GM12878 (cell line): ENCODE measurements at regions not wholly inside any gene's neighbourhood (a gene's known extent, or its start where the extent isn't known, plus 50 kb on each side); places are given as distances from the start of the nearest gene placed in this dataset.

Experiments used
- ATF2 ChIP-seq: IDR thresholded peaks from 2 replicates; pipeline ENCODE4 v1.6.1; 2012; ENCODE audit warnings: low read length, inconsistent platforms
- CTCF ChIP-seq, 3 experiments: IDR thresholded peaks in 2 of 3; conservative IDR thresholded peaks in 1 of 3; 2 replicates each; pipeline ENCODE4 v1.5.1; 2011; ENCODE audit warnings: low read depth in 3 of 3, low read length in 3 of 3, mild to moderate bottlenecking in 3 of 3, control low read depth in 2 of 3, moderate library complexity in 2 of 3, inconsistent platforms in 1 of 3, mixed read lengths in 1 of 3; ENCODE audit not compliant: control insufficient read depth in 2 of 3, insufficient read depth in 1 of 3; ENCODE audit errors: extremely low read depth in 1 of 3
- E4F1 ChIP-seq: fragments of 450-650 bp; IDR thresholded peaks from 2 replicates; pipeline ENCODE4 v1.6.1; 2018; ENCODE audit warnings: borderline replicate concordance, mild to moderate bottlenecking; ENCODE audit not compliant: partially characterized antibody
- JUNB ChIP-seq: IDR thresholded peaks from 2 replicates; pipeline ENCODE4 v1.6.1; 2016; ENCODE audit warnings: antibody characterized with exemption, mild to moderate bottlenecking
- LARP7 ChIP-seq: fragments of 450-650 bp; IDR thresholded peaks from 2 replicates; pipeline ENCODE4 v1.6.1; 2017; ENCODE audit warnings: mild to moderate bottlenecking
- MTA3 ChIP-seq: IDR thresholded peaks from 2 replicates; pipeline ENCODE4 v1.6.1; 2012; ENCODE audit warnings: low read length, inconsistent platforms, borderline replicate concordance
- NR2F1 ChIP-seq: fragments of 450-650 bp; conservative IDR thresholded peaks from 2 replicates; pipeline ENCODE4 v1.6.1; 2017; ENCODE audit warnings: mild to moderate bottlenecking
- PRDM15 ChIP-seq: fragments of 450-650 bp; formaldehyde crosslinking; IDR thresholded peaks from 2 replicates; pipeline ENCODE4 v1.4.0; 2020; ENCODE audit warnings: mild to moderate bottlenecking, moderate library complexity
- SPI1 ChIP-seq: IDR thresholded peaks from 2 replicates; pipeline ENCODE4 v1.6.1; 2011; ENCODE audit warnings: low read depth, mild to moderate bottlenecking, low read length, moderate library complexity, borderline replicate concordance; ENCODE audit not compliant: insufficient read depth
- TCF7 ChIP-seq: IDR thresholded peaks from 2 replicates; pipeline ENCODE4 v1.6.1; 2014; ENCODE audit warnings: antibody characterized with exemption, borderline replicate concordance

GRCh38 chr12:116480210-116480810 lies 78.9 kb upstream of the MAP1LC3B2 start:
- TF ChIP-seq JUNB (no peak), MTA3 (no peak), E4F1 (no peak), NR2F1 (no peak), CTCF (IDR thresholded peaks at IDR 0.05 in 2 of 3, conservative IDR thresholded peaks at IDR 0.05 in 1 of 3; ENCODE audit: control insufficient read depth in 2 of 3, extremely low read depth in 1 of 3, insufficient read depth in 1 of 3, low read depth in 3 of 3, low read length in 3 of 3) (no peak), TCF7 (no peak), ATF2 (no peak), LARP7 (no peak), SPI1 (no peak), PRDM15 (CRISPR knock-in tag) (no peak)
